ENCODE measurements at regions not wholly inside any gene's neighbourhood (a gene's known extent, or its start where the extent isn't known, plus 50 kb on each side); places are given as distances from the start of the nearest gene placed in this dataset.

- Histone ChIP-seq H3K4me2 (ENCODE audit: insufficient read depth, low read length) (no peak overlapping the region), H3K4me1 (ENCODE audit: control insufficient read depth, extremely low read depth, insufficient read depth, low read length) (no peaks in the 10 kb centered on the region), H3K27ac (ENCODE audit: insufficient read depth, low read depth, low read length) (no peak overlapping the region), H3K9ac (replicated peaks; ENCODE audit: extremely low read depth, insufficient read depth, low read length) (no peak overlapping the region), H3K36me3 (ENCODE audit: control insufficient read depth in 2 of 2, extremely low read depth in 1 of 2, insufficient read depth in 2 of 2, low read length in 2 of 2) (no peaks in the 10 kb centered on the region), H3K9me3 (replicated peaks; ENCODE audit: control insufficient read depth, insufficient read depth, low read length) (no peaks in the 10 kb centered on the region), H3K9me1 (replicated peaks; ENCODE audit: control insufficient read depth, extremely low read depth, insufficient read depth, low read length) (no peaks in the 10 kb centered on the region), H4K20me1 (replicated peaks; ENCODE audit: control insufficient read depth, extremely low read depth, insufficient read depth, low read length) (no peaks in the 10 kb centered on the region), H3K4me3 (replicated peaks in 1 of 3; ENCODE audit: insufficient read depth in 1 of 3, low read depth in 1 of 3, low read length in 3 of 3) (no peak overlapping the region), H2AFZ (ENCODE audit: low read depth, low read length) (no peak overlapping the region), H3K79me2 (ENCODE audit: control insufficient read depth, insufficient read depth, low read length) (no peaks in the 10 kb centered on the region), H3K27me3 (ENCODE audit: control insufficient read depth in 2 of 2, insufficient read depth in 2 of 2, low read length in 2 of 2) (no peaks in the 10 kb centered on the region)
- CTCF ChIA-PET, result no interaction called here
- no TSS peak for BruUV-seq (replicated peaks)
- POLR2A ChIA-PET, result no interaction called here
- FAIRE-seq, result no peak
- TF ChIP-seq EZH2 (IDR thresholded peaks at IDR 0.05; ENCODE audit: borderline replicate concordance, low read depth, low read length, severe bottlenecking) (no peak), MYC (IDR thresholded peaks at IDR 0.05; ENCODE audit: low read depth, low read length) (no peak), MAX (IDR thresholded peaks at IDR 0.05; ENCODE audit: insufficient read depth, insufficient read length) (no peak), POLR2A (IDR thresholded peaks at IDR 0.05; ENCODE audit: low read depth, low read length) (no peak), POLR2AphosphoS5 (IDR thresholded peaks at IDR 0.05; ENCODE audit: insufficient read depth, low read depth, low read length) (no peak), JUN (IDR thresholded peaks at IDR 0.05; ENCODE audit: borderline replicate concordance, insufficient read depth, insufficient read length, low read depth) (no peak), GATA2 (IDR thresholded peaks at IDR 0.05; ENCODE audit: insufficient read depth, insufficient read length, low read depth, low read length) (no peak), CTCF (IDR thresholded peaks at IDR 0.05; ENCODE audit: extremely low read depth in 1 of 2, insufficient read depth in 1 of 2, low read depth in 1 of 2, low read length in 2 of 2) (no peak), FOS (IDR thresholded peaks at IDR 0.05; ENCODE audit: borderline replicate concordance, insufficient read depth, low read length) (no peak)
- intact Hi-C loops (cut with micrococcal nuclease) (no loop called here), dilution Hi-C loops (cut with MboI; ENCODE audit: extremely low pct_ligation_motif_present, low sequenced_read_pairs) (no loop called here)
- DNase-seq (ENCODE audit: low read depth, low spot score), result no peak
These were observed 146.5 kb downstream of the RAB11FIP2 start for GRCh38 chr10:117900280-117900679.

Measured in endothelial cell of umbilical vein (primary cell).